CD14-positive monocyte (primary cell): ENCODE measurements at regions not wholly inside any gene's neighbourhood (a gene's known extent, or its start where the extent isn't known, plus 50 kb on each side); places are given as distances from the start of the nearest gene placed in this dataset.
"Not testable (repeated sequence)": the region's sequence is repeated elsewhere in the genome, so short reads cannot be mapped to it uniquely, and the experiment has no call there.

Experiments used
- DNase-seq, 3 donors: peaks; one replicate each; pipeline ENCODE4 v3.0.0-alpha.2; 2011 to 2022
- H2AFZ ChIP-seq: 2 replicates; pipeline ENCODE4 v1.6.0; 2012; ENCODE audit warnings: mild to moderate bottlenecking, low read depth, low read length, inconsistent platforms; ENCODE audit not compliant: insufficient read depth, poor library complexity, severe bottlenecking
- H3K27ac ChIP-seq, 2 donors: 1 replicate in 1 of 2; 2 replicates in 1 of 2; pipeline ENCODE4 v1.5.1; 2012 to 2013; ENCODE audit warnings: low read length in 2 of 2, control low read depth in 1 of 2, inconsistent platforms in 1 of 2, low read depth in 1 of 2, mild to moderate bottlenecking in 1 of 2
- H3K27me3 ChIP-seq, 2 donors: one replicate each; pipeline versions ENCODE4 v1.6.0 to v1.6.1; 2011 to 2013; ENCODE audit warnings: low read length in 2 of 2; ENCODE audit not compliant: control insufficient read depth in 2 of 2, insufficient read depth in 2 of 2
- H3K36me3 ChIP-seq, 2 donors: replicated peaks in 1 of 2; 1 replicate in 1 of 2; 2 replicates in 1 of 2; pipeline versions ENCODE4 v1.5.1 to v1.6.1; 2012 to 2013; ENCODE audit warnings: low read length in 2 of 2, control low read depth in 1 of 2, inconsistent platforms in 1 of 2, mild to moderate bottlenecking in 1 of 2; ENCODE audit not compliant: insufficient read depth in 2 of 2, control insufficient read depth in 1 of 2
- H3K4me1 ChIP-seq, 2 donors: 1 replicate in 1 of 2; 2 replicates in 1 of 2; pipeline versions ENCODE4 v1.5.1 to v1.6.1; 2012 to 2013; ENCODE audit warnings: low read length in 2 of 2, control low read depth in 1 of 2, inconsistent platforms in 1 of 2, mild to moderate bottlenecking in 1 of 2, moderate library complexity in 1 of 2; ENCODE audit not compliant: insufficient read depth in 2 of 2, control insufficient read depth in 1 of 2
- H3K4me2 ChIP-seq: replicated peaks from 2 replicates; pipeline ENCODE3; 2012; ENCODE audit warnings: low read length, moderate library complexity, mild to moderate bottlenecking; ENCODE audit not compliant: poor library complexity, severe bottlenecking; ENCODE audit errors: extremely low read depth
- H3K4me3 ChIP-seq, 3 experiments: fragments of 200-600 bp in 1 of 3; sonication (generic) in 1 of 3; replicated peaks in 1 of 3; 1 replicate in 2 of 3; 2 replicates in 1 of 3; pipeline ENCODE4 v1.5.1; 2011 to 2013; ENCODE audit warnings: low read length in 3 of 3, mild to moderate bottlenecking in 3 of 3, control low read depth in 2 of 3, low read depth in 2 of 3, inconsistent platforms in 1 of 3, moderate library complexity in 1 of 3
- H3K79me2 ChIP-seq: 2 replicates; pipeline ENCODE4 v1.6.0; 2012; ENCODE audit warnings: mild to moderate bottlenecking, control low read depth, inconsistent platforms, low read length, moderate library complexity; ENCODE audit not compliant: insufficient read depth
- H3K9ac ChIP-seq: 2 replicates; pipeline ENCODE4 v1.6.0; 2017; ENCODE audit warnings: low read length, mild to moderate bottlenecking; ENCODE audit not compliant: insufficient read depth, poor library complexity, severe bottlenecking
- H3K9me3 ChIP-seq, 2 donors: replicated peaks in 1 of 2; 1 replicate in 1 of 2; 2 replicates in 1 of 2; pipeline versions ENCODE4 v1.5.1 to v1.6.1; 2012 to 2013; ENCODE audit warnings: low read length in 2 of 2, control low read depth in 1 of 2; ENCODE audit not compliant: control insufficient read depth in 1 of 2, insufficient read depth in 1 of 2
- H4K20me1 ChIP-seq: 2 replicates; pipeline ENCODE4 v1.6.0; 2012; ENCODE audit warnings: mild to moderate bottlenecking, low read length, control low read depth, moderate library complexity; ENCODE audit not compliant: insufficient read depth
- H3K27ac Mint-ChIP-seq, 7 donors: one replicate each; pipeline ENCODE4 v1.8.0; 2020; ENCODE audit warnings: mild to moderate bottlenecking in 7 of 7, mixed read lengths in 7 of 7, moderate library complexity in 6 of 7, inconsistent platforms in 2 of 7
- H3K27me3 Mint-ChIP-seq, 3 donors: one replicate each; pipeline ENCODE4 v1.8.0; 2021 to 2022; ENCODE audit warnings: low read depth in 3 of 3, mild to moderate bottlenecking in 3 of 3, mixed read lengths in 3 of 3, moderate library complexity in 3 of 3, inconsistent platforms in 1 of 3
- H3K36me3 Mint-ChIP-seq, 2 donors: one replicate each; pipeline ENCODE4 v1.8.0; 2020; ENCODE audit warnings: mixed read lengths in 2 of 2, inconsistent platforms in 1 of 2, mild to moderate bottlenecking in 1 of 2
- H3K4me1 Mint-ChIP-seq: one replicate; pipeline ENCODE4 v1.8.0; 2020; ENCODE audit warnings: mild to moderate bottlenecking, mixed read lengths
- H3K4me3 Mint-ChIP-seq, 2 donors: one replicate each; pipeline ENCODE4 v1.8.0; 2020; ENCODE audit warnings: mild to moderate bottlenecking in 2 of 2, mixed read lengths in 2 of 2, moderate library complexity in 1 of 2
- H3K9me3 Mint-ChIP-seq, 7 donors: one replicate each; pipeline ENCODE4 v1.8.0; 2020 to 2022; ENCODE audit warnings: mixed read lengths in 7 of 7, mild to moderate bottlenecking in 6 of 7, moderate library complexity in 6 of 7, inconsistent platforms in 2 of 7
- CTCF ChIP-seq: fragments of 200-600 bp; IDR thresholded peaks from one replicate; pipeline ENCODE4 v1.8.0; 2022; ENCODE audit warnings: antibody characterized with exemption, mild to moderate bottlenecking
- WGBS: methylation state at CpG from one replicate; pipeline ENCODE4 v1.1.5; 2013; ENCODE audit warnings: missing lambda C conversion rate; ENCODE audit not compliant: insufficient coverage; 5-methylcytosine and 5-hydroxymethylcytosine counted together
- intact Hi-C, 2 donors: fragments of 100-400 bp; cut with micrococcal nuclease; formaldehyde crosslinking; loops; one replicate each; pipeline versions ENCODE4 v1.15.0 to v1.15.1; 2023

DNA sequence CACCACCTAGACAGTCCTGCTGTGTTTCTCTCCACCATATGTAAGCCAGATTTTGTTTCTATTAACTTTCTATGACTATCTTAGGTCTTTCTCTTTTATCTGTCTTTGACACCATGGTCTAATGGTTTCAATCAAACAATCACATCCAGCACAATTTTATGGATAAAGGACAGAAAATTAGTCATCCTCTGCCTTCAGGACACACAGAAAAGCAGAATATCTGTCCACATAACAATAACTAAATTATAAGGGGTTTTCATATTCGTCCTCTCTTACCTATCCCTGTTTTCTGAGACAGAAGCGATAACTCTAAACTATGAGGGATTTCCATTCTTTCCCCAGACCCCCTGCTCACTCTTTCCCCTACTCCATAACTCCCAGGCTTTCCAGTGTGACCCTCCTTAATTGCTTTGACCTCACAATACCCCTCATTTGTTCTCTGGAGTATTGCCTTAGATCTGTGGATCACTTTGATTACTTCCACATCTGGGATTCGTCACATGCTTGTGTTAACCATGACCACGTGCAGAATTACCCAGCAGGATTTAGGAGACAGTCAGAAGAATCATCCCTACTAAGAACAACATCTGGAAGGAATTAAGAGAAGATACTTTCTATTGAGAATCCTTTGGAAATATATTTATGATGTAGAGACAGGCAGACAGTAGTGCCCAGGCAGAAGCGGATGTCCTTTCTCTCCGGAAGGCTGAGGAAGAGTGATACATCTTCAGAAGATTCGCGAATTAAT is 108.2 kb upstream of the GREM2 start:
- intact Hi-C loops, result no loop called here

DNA sequence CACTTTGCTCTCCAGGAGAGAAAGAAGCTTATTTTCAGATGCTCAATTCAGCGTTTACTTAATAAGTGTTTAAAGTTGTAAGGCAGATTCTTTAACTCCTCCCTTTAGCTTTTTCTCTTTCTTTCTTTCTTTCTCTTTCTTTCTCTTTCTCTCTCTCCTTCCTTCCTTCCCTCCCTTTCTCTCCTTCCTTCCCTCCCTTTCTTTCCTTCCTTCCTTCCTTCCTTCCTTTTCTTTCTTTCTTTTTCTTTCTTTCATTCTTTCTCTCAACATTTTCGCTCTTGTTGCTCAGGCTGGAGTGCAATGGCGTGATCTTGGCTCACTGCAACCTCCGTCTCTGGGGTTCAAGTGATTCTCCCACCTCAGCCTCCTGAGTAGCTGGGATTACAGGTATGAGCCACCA is 104.6 kb upstream of the GREM2 start:
- H3K9ac ChIP-seq, H3K27ac ChIP-seq, H3K36me3 Mint-ChIP-seq, H3K4me3 ChIP-seq, H3K27me3 Mint-ChIP-seq, H3K4me2 ChIP-seq, H3K4me3 Mint-ChIP-seq, H3K4me1 ChIP-seq, H3K27me3 ChIP-seq, H3K9me3 ChIP-seq, H3K27ac Mint-ChIP-seq, H3K79me2 ChIP-seq, DNase-seq, H3K36me3 ChIP-seq, H4K20me1 ChIP-seq, H2AFZ ChIP-seq, H3K4me1 Mint-ChIP-seq, intact Hi-C loops: not testable (repeated sequence)
- 100% methylated on average over 2 of the region's 4 CpGs for WGBS
- H3K9me3 Mint-ChIP-seq, result peaks cover 0 to 12% (median 0%) of the 10 kb centered on the region in 7 donors

More for the DNA sequence above, 108.2 kb upstream of the GREM2 start:
- TF ChIP-seq CTCF, result no peak
- no peaks in the 10 kb centered on the region for H4K20me1 ChIP-seq
- no peak overlapping the region for H3K4me3 ChIP-seq
- Mint-ChIP-seq H3K4me3 (no peak overlapping the region), H3K4me1 (no peaks in the 10 kb centered on the region), H3K36me3 (no peaks in the 10 kb centered on the region), H3K27ac (no peak overlapping the region), H3K9me3 (peaks cover 0 to 11% (median 2%) of the 10 kb centered on the region in 7 donors), H3K27me3 (peaks cover 0 to 2% (median 0%) of the 10 kb centered on the region in 3 donors)
- 83% methylated on average over 1 of the region's 8 CpGs for whole genome bisulfite sequencing
- no peaks in the 10 kb centered on the region for H3K27me3 ChIP-seq
- no peaks in the 10 kb centered on the region for H3K4me1 ChIP-seq
- no peaks in the 10 kb centered on the region for H3K79me2 ChIP-seq
- H3K27ac ChIP-seq, result no peak overlapping the region
- no peaks in the 10 kb centered on the region for H3K36me3 ChIP-seq
- no peaks in the 10 kb centered on the region for H3K9me3 ChIP-seq
- no peak for DNase-seq
- no peak overlapping the region for H3K4me2 ChIP-seq
- H3K9ac ChIP-seq, result no peak overlapping the region
- H2AFZ ChIP-seq, result no peak overlapping the region
